BLaER1 (cell line): ENCODE measurements at regions not wholly inside any gene's neighbourhood (a gene's known extent, or its start where the extent isn't known, plus 50 kb on each side); places are given as distances from the start of the nearest gene placed in this dataset.

ENCODE experiments used
- H3K27ac ChIP-seq: shearing (Covaris generic); formaldehyde crosslinking; 2 replicates; pipeline ENCODE4 v1.8.1; 2022
- H3K27me3 ChIP-seq: shearing (Covaris generic); formaldehyde crosslinking; 2 replicates; pipeline ENCODE4 v1.8.1; 2022
- H3K36me3 ChIP-seq: shearing (Covaris generic); formaldehyde crosslinking; 2 replicates; pipeline ENCODE4 v1.8.1; 2022
- H3K4me1 ChIP-seq: shearing (Covaris generic); formaldehyde crosslinking; 2 replicates; pipeline ENCODE4 v1.8.1; 2022
- H3K4me2 ChIP-seq: shearing (Covaris generic); formaldehyde crosslinking; 2 replicates; pipeline ENCODE4 v1.8.1; 2022
- H3K4me3 ChIP-seq: shearing (Covaris generic); formaldehyde crosslinking; 2 replicates; pipeline ENCODE4 v1.8.1; 2022
- H3K9ac ChIP-seq: shearing (Covaris generic); formaldehyde crosslinking; 2 replicates; pipeline ENCODE4 v1.8.1; 2022
- H3K9me3 ChIP-seq: shearing (Covaris generic); formaldehyde crosslinking; 2 replicates; pipeline ENCODE4 v1.8.1; 2022
- H4K20me1 ChIP-seq: shearing (Covaris generic); formaldehyde crosslinking; 2 replicates; pipeline ENCODE4 v1.8.1; 2022
- Cebpa-rat ChIP-seq: shearing (Covaris generic); IDR thresholded peaks from 2 replicates; pipeline ENCODE4 v1.8.1; 2022

DNA sequence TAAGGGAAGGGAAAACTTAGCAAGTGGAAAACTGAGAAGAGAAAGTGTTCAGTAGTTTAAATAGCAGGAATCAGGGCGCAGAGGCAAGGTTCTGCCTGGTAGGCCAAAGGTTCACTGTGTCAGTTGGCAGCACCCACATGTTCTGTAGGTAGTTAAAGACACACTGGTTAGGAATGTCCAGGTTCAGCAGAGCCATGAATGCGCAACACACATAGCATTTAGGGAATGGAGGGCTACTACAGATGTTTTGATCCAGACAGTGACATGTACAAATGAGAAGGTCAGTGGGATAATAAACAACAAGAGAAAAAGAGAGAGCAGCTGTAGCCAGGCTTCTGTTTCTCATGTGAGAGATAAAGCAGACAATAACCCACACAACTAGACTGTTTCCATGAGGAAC is 56.2 kb upstream of the ARHGAP42 start:
- Histone ChIP-seq H3K27me3 (no peaks in the 10 kb centered on the region), H3K9me3 (no peaks in the 10 kb centered on the region), H3K4me2 (no peak overlapping the region), H3K36me3 (no peaks in the 10 kb centered on the region), H4K20me1 (no peaks in the 10 kb centered on the region), H3K4me3 (no peak overlapping the region), H3K9ac (no peak overlapping the region), H3K4me1 (no peaks in the 10 kb centered on the region), H3K27ac (no peak overlapping the region)
- no peak for TF ChIP-seq Cebpa-rat

DNA sequence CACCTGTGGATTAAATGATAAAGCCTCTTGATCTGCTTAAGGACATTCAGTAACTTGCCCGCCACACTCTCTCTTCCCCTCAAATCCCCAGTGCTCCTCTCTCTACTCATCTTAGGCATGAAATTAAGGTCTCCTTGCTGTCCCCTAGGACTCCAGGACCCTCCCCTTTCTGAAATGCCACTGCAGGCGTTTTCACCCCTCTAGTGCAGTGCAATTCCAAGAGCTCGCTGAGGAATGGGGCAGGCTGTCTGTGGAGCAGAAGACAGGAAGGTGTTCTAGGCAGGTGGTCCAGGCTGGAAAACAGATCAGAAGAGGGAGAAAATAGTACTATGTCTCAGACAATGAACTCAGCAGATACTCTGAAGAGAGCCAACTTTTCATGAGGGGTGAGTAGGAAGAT is 55.8 kb upstream of the ARHGAP42 start:
- Histone ChIP-seq H3K27ac (no peak overlapping the region), H4K20me1 (no peaks in the 10 kb centered on the region), H3K9me3 (no peaks in the 10 kb centered on the region), H3K9ac (no peak overlapping the region), H3K4me2 (no peak overlapping the region), H3K36me3 (no peaks in the 10 kb centered on the region), H3K4me1 (no peaks in the 10 kb centered on the region), H3K27me3 (no peaks in the 10 kb centered on the region), H3K4me3 (no peak overlapping the region)
- TF ChIP-seq Cebpa-rat, result no peak

DNA sequence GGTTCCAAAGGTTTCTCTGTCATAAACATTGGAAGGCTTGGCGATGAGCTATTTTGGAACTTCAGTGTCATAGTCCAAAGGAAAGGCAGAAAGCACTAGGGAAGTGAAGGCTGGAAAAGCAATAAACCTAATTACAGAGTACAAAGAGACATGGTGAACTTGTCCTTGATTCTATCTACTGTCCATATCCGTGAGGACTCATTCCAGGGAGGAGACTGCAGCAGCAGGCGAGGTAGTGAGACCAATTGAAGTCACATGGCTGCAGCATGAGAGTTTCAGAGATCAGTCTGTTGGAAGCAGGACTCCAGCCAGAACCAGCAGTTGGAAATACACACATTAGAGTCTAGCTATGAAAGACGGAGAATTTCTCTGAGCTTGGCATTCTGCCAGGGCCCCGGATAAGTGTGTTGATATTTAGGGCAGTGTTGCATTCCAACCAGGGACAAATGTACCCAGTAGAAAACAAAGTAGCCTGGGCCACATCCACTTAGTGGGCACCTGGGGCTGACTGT is 54.1 kb upstream of the ARHGAP42 start:
- Histone ChIP-seq H3K9me3 (no peaks in the 10 kb centered on the region), H3K36me3 (no peaks in the 10 kb centered on the region), H3K4me1 (no peaks in the 10 kb centered on the region), H3K4me2 (no peak overlapping the region), H3K9ac (no peak overlapping the region), H3K27me3 (no peaks in the 10 kb centered on the region), H3K27ac (no peak overlapping the region), H3K4me3 (no peak overlapping the region), H4K20me1 (no peaks in the 10 kb centered on the region)
- TF ChIP-seq Cebpa-rat, result no peak

DNA sequence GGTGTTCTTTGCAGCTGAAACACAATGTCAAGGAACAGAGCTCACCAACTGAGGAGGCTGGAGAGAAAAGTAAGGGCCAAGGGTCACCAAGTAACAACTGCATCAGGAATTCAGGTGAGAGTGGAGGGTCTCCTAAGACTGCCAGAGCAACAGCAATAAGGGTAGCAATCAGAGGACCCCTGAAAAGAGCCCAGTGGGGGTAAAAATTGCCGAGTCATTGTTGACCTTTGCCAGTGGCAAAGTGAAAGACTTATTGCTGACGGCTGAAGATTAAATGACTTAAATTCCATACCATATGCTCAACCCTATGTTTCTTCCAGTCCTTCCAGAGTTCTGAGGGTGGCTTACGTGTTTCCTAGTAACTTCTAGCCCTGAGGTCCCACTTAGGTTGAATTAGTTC is 51.9 kb upstream of the ARHGAP42 start:
- Histone ChIP-seq H3K27ac (no peak overlapping the region), H3K27me3 (no peaks in the 10 kb centered on the region), H3K9ac (no peak overlapping the region), H3K9me3 (no peaks in the 10 kb centered on the region), H4K20me1 (no peaks in the 10 kb centered on the region), H3K4me3 (no peak overlapping the region), H3K4me1 (no peaks in the 10 kb centered on the region), H3K4me2 (no peak overlapping the region), H3K36me3 (no peaks in the 10 kb centered on the region)
- TF ChIP-seq Cebpa-rat, result no peak

DNA sequence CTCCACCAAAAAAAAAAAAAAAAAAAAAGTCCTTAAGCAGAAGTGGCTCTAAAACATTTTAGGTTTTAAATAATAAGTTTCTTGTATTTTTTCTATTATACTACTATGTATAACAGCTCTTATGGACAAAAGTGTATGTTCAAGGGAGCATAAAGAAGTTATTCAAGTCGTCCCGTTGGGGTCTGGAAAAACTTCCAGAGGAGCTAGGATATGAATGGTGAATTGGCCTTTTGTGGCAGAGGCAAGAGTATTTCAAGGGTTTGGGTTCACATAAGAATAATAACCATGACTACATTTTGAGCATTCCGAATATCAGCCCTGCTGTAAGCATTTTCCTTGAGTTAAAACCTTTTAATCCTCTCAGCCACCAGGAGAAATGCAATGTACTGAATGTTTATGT is 50.6 kb upstream of the ARHGAP42 start:
- H3K9me3 ChIP-seq, result no peaks in the 10 kb centered on the region
- H3K27me3 ChIP-seq, result no peaks in the 10 kb centered on the region
- H3K27ac ChIP-seq, result no peak overlapping the region
- no peaks in the 10 kb centered on the region for H3K36me3 ChIP-seq
- no peak for TF ChIP-seq Cebpa-rat
- no peak overlapping the region for H3K4me2 ChIP-seq
- H3K4me3 ChIP-seq, result no peak overlapping the region
- H4K20me1 ChIP-seq, result no peaks in the 10 kb centered on the region
- H3K9ac ChIP-seq, result no peak overlapping the region
- no peaks in the 10 kb centered on the region for H3K4me1 ChIP-seq
